OCI-LY1 (cell line): ENCODE measurements at regions not wholly inside any gene's neighbourhood (a gene's known extent, or its start where the extent isn't known, plus 50 kb on each side); places are given as distances from the start of the nearest gene placed in this dataset.

Source experiments
- H2AFZ ChIP-seq: fragments of 200-600 bp; sonication (generic), shearing (Covaris generic); 2 replicates; pipeline ENCODE4 v1.6.0; 2014; ENCODE audit warnings: antibody characterized with exemption, mild to moderate bottlenecking, low read length
- H3F3A ChIP-seq: fragments of 200-600 bp; sonication (generic), shearing (Covaris generic); 2 replicates; pipeline ENCODE4 v1.6.0; 2014; ENCODE audit warnings: mild to moderate bottlenecking, antibody characterized with exemption, low read length, moderate library complexity; ENCODE audit not compliant: insufficient read depth
- H3K27ac ChIP-seq: fragments of 200-600 bp; sonication (generic); 2 replicates; pipeline ENCODE4 v1.5.1; 2014; ENCODE audit warnings: low read length, mixed run types, mild to moderate bottlenecking, low read depth; ENCODE audit not compliant: poor library complexity, severe bottlenecking
- H3K27me3 ChIP-seq: fragments of 200-600 bp; sonication (generic); 2 replicates; pipeline ENCODE4 v1.6.0; 2014; ENCODE audit warnings: antibody characterized with exemption, mild to moderate bottlenecking, low read length, moderate library complexity; ENCODE audit not compliant: insufficient read depth
- H3K36me3 ChIP-seq: fragments of 200-600 bp; sonication (generic); 2 replicates; pipeline ENCODE4 v1.6.1; 2014; ENCODE audit warnings: mild to moderate bottlenecking, antibody characterized with exemption, low read length, moderate library complexity, mixed read lengths; ENCODE audit not compliant: insufficient read depth
- H3K4me1 ChIP-seq: fragments of 200-600 bp; sonication (generic); 2 replicates; pipeline ENCODE4 v1.5.1; 2014; ENCODE audit warnings: mild to moderate bottlenecking, low read length, moderate library complexity; ENCODE audit not compliant: insufficient read depth, severe bottlenecking
- H3K4me2 ChIP-seq: fragments of 200-600 bp; sonication (generic), shearing (Covaris generic); 2 replicates; pipeline ENCODE4 v1.6.1; 2014; ENCODE audit warnings: low read length
- H3K4me3 ChIP-seq: fragments of 200-600 bp; sonication (generic); 2 replicates; pipeline ENCODE4 v1.5.1; 2014; ENCODE audit warnings: low read length, low read depth, mild to moderate bottlenecking, mixed read lengths; ENCODE audit not compliant: poor library complexity, severe bottlenecking
- H3K79me2 ChIP-seq: fragments of 200-600 bp; shearing (Covaris generic); 2 replicates; pipeline ENCODE4 v1.6.1; 2016; ENCODE audit warnings: mixed run types, low read length, mixed read lengths; ENCODE audit not compliant: insufficient read depth
- H3K9ac ChIP-seq: fragments of 200-600 bp; sonication (generic), shearing (Covaris generic); 2 replicates; pipeline ENCODE4 v1.6.1; 2014; ENCODE audit warnings: mild to moderate bottlenecking, low read length, mixed read lengths
- H3K9me2 ChIP-seq: fragments of 200-600 bp; sonication (generic), shearing (Covaris generic); 2 replicates; pipeline ENCODE4 v1.6.1; 2014; ENCODE audit warnings: low read depth, mild to moderate bottlenecking, low read length, mixed read lengths
- H3K9me3 ChIP-seq: fragments of 200-600 bp; shearing (Covaris generic); 2 replicates; pipeline ENCODE4 v1.6.1; 2014; ENCODE audit warnings: low read length, mixed read lengths
- H4K20me1 ChIP-seq: fragments of 200-600 bp; sonication (generic), shearing (Covaris generic); 2 replicates; pipeline ENCODE4 v1.6.0; 2016; ENCODE audit warnings: mild to moderate bottlenecking, low read length; ENCODE audit not compliant: insufficient read depth
- CTCF ChIP-seq: fragments of 200-600 bp; sonication (generic), shearing (Covaris generic); IDR thresholded peaks from 2 replicates; pipeline ENCODE4 v1.5.1; 2017; ENCODE audit warnings: mild to moderate bottlenecking, antibody characterized with exemption, low read length, moderate library complexity, mixed read lengths
- EZH2 ChIP-seq: fragments of 200-600 bp; sonication (generic), shearing (Covaris generic); IDR thresholded peaks from 2 replicates; pipeline ENCODE4 v1.8.0; 2017; ENCODE audit warnings: borderline replicate concordance, mixed run types, mild to moderate bottlenecking, antibody characterized with exemption, low read length, moderate library complexity, mixed read lengths

- TF ChIP-seq CTCF: no peak
- no peak for TF ChIP-seq EZH2
- Histone ChIP-seq H3K4me2 (no peak overlapping the region), H3K9ac (no peak overlapping the region), H3K9me3 (no peaks in the 10 kb centered on the region), H3K79me2 (no peaks in the 10 kb centered on the region), H3K4me1 (no peaks in the 10 kb centered on the region), H4K20me1 (no peaks in the 10 kb centered on the region), H3K4me3 (no peak overlapping the region), H3F3A (no peaks in the 10 kb centered on the region), H3K27me3 (no peaks in the 10 kb centered on the region), H3K27ac (no peak overlapping the region), H2AFZ (no peak overlapping the region), H3K9me2 (no peaks in the 10 kb centered on the region), H3K36me3 (no peaks in the 10 kb centered on the region)
Observed at GRCh38 chr5:4487581-4487980, 652.5 kb upstream of the ADAMTS16 start.

- H2AFZ ChIP-seq: no peak overlapping the region
- no peak overlapping the region for H3K4me2 ChIP-seq
Observed at GRCh38 chr5:4511996-4512656, 628.0 kb upstream of the ADAMTS16 start.

GRCh38 chr5:4513381-4513780 lies 626.7 kb upstream of the ADAMTS16 start:
- Histone ChIP-seq H3K4me3 (no peak overlapping the region), H2AFZ (no peak overlapping the region), H3K27ac (no peak overlapping the region), H3K9me2 (no peaks in the 10 kb centered on the region), H3K36me3 (no peaks in the 10 kb centered on the region), H3K79me2 (no peaks in the 10 kb centered on the region), H3K4me1 (no peaks in the 10 kb centered on the region), H3K9ac (no peak overlapping the region), H3K9me3 (no peaks in the 10 kb centered on the region), H3K4me2 (no peak overlapping the region), H3K27me3 (peaks cover 3% of the 10 kb centered on the region; the same call in 1 of the 2 replicates), H4K20me1 (no peaks in the 10 kb centered on the region), H3F3A (no peaks in the 10 kb centered on the region; the same call in 1 of the 2 replicates)
- no peak for TF ChIP-seq CTCF
- TF ChIP-seq EZH2: no peak

More at GRCh38 chr5:4511996-4512656, 628.0 kb upstream of the ADAMTS16 start:
- no peak overlapping the region for H3K4me3 ChIP-seq
- H3K9ac ChIP-seq: no peak overlapping the region
- no peaks in the 10 kb centered on the region; the same call in 1 of the 2 replicates for H3F3A ChIP-seq
- TF ChIP-seq EZH2: no peak
- TF ChIP-seq CTCF: peak; percentile 17; the same call in 1 of the 2 replicates
- no peaks in the 10 kb centered on the region for H3K9me3 ChIP-seq
- no peaks in the 10 kb centered on the region for H3K79me2 ChIP-seq
- H3K4me1 ChIP-seq: no peaks in the 10 kb centered on the region
- H3K27ac ChIP-seq: no peak overlapping the region
- H3K9me2 ChIP-seq: no peaks in the 10 kb centered on the region
- no peaks in the 10 kb centered on the region for H4K20me1 ChIP-seq
- H3K27me3 ChIP-seq: peaks cover 3% of the 10 kb centered on the region; the same call in 1 of the 2 replicates
- H3K36me3 ChIP-seq: no peaks in the 10 kb centered on the region
